Activated CD4-positive, alpha-beta T cell treated with anti-CD3 and anti-CD28 coated beads, Interleukin-10, Interleukin-2, amounts not matched to agents 100 ng/mL and 50 ng/mL, durations not matched to agents 16 hours and 8 hours (primary cell): ENCODE measurements at regions not wholly inside any gene's neighbourhood (a gene's known extent, or its start where the extent isn't known, plus 50 kb on each side); places are given as distances from the start of the nearest gene placed in this dataset.
"Not testable (repeated sequence)": the region's sequence is repeated elsewhere in the genome, so short reads cannot be mapped to it uniquely, and the experiment has no call there.

ENCODE experiments used
- DNase-seq: peaks from one replicate; pipeline ENCODE4 v3.0.0-alpha.2; 2020

DNA sequence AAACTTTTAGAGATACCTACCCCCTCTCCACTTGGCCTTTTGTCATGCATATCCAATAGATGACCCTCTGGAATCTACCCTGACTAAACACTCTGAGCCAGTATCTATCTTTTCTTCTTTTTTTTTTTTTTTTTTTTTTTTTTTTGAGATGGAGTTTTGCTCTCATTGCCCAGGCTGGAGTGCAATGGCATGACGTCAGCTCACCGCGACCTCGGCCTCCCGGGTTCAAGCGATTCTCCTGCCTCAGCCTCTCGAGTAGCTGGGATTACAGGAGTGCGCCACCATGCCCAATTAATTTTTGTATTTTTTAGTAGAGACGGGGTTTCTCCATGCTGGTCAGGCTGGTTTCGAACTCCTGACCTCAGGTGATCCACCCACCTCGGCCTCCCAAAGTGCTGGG, 50.8 kb upstream of the GRIN2B start:
- not testable (repeated sequence) for DNase-seq

DNA sequence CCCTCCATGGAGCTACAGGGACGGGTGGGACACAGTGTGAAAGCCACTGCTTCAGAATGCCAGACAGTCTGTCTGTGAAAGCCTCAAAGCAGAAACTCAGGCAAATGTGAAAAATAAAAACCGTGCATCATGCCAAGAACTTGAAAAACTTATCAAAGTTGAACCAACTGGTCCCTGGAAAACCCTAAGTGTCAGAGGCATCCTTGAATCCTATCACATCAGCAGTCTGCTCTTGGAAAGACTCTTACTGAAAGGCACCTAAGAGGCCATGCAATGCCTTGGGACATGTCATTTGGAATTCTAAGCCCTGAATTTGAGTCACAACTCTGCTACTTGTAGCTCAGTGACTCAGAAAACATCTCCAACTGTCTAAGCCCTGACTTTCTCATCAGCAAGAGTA, 62.4 kb upstream of the GRIN2B start:
- DNase-seq = no peak

GRCh38 chr12:14048941-14049545, 67.6 kb upstream of the GRIN2B start:
- DNase-seq = no peak

- no peak for DNase-seq
These were observed 76.5 kb upstream of the GRIN2B start for GRCh38 chr12:14057895-14058294.

DNA sequence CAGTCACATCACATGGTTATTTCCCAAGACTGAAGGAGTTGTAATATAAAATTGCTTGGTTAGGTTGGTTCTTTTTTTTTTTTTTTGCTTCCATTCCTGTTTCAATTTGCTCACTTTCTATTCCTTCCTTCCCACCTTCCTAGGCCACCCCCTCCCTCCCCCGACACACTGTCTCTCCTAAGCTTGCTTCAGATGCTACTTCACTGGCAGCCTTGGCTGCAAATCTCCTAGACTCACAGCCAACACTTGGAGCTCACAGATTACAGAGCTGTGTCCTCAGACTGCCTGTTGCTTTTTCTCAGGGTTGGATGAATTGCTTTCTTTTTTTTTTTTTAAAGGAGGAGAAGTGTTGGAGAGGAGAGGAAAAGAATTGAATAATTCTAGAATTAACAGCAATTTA, 77.3 kb upstream of the GRIN2B start:
- no peak for DNase-seq

GRCh38 chr12:14059548-14059947, 78.1 kb upstream of the GRIN2B start:
- no peak for DNase-seq

DNA sequence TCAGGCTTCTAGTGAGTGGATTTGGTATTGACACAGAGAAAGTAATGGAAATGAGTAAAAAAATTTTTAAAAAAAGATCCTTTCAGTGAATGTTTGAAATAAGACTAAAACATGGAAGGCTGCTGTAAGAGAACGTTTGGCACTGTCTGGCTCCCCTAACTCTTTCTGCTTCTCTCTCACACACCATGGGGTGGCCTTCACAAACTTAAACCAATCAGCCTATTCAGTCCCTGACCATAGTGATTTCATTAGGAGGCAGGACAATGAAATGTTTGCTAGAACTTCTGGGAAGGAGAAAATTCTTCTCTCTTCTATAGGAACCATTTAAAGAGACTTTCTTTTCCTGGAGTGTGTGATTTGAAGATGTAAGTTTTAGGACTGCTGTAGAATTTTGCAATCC, 84.2 kb upstream of the GRIN2B start:
- no peak for DNase-seq

DNA sequence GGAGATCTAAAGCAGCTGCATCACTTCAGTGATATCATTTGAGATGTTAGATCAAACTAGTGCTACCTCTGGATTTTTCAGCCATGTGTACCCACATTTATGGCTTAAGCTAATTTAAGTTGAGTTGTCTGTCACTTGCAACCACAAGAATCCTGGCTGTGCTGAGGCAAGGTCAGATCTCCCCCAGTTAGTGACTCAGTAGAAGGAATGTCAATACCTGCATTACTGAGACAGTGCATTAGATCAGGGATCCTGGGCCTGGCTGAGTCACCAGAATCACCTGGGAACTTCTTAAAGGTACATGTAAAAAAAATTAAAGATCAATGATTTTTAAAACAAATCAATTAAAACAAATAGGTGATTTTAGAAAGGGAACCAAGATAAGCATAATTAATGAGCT, 84.6 kb upstream of the GRIN2B start:
- no peak for DNase-seq

- DNase-seq = no peak
These were observed 87.6 kb upstream of the GRIN2B start for GRCh38 chr12:14068961-14069360.

GRCh38 chr12:14071833-14072232, 90.4 kb upstream of the GRIN2B start:
- DNase-seq = no peak

DNA sequence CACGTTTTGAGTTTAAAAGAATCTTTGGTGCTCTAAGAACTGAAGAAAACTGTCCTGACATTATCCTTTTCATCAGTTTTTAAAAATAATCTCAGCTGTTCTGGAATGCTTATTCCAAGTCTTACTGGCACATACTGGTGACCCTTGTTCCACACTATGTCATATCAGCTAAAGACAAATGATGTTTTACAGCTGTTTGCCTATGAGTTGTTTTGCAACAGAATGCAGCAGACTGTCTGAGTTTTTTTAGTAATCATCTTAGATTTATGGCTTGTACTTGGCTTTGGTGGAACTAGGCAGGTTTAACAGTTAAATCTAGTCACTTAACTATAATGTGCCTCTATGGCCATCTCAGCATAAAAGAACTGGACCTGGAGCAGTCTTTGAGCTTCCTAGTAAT, 91.6 kb upstream of the GRIN2B start:
- no peak for DNase-seq

- no peak for DNase-seq
These were observed 94.5 kb upstream of the GRIN2B start for GRCh38 chr12:14075797-14076393.

- DNase-seq = no peak
These were observed 95.1 kb upstream of the GRIN2B start for GRCh38 chr12:14076538-14076937.

DNA sequence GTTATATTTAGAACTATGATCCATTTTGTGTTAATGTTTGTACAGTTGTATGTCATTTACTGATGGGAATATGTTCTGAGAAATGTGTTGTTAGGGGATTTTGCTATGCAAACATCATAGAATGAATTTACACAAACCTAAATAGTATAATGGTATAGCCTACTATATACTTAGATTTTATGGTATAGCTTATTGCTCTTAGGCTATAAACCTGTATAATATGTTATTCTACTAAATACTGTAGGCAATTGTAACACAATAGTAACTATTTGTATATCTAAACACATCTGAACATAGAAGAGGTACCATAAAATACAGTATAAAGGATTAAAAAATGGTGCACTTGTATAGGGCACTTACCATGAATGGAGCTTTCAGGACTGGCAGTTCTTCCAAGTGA, 105.4 kb upstream of the GRIN2B start:
- DNase-seq = no peak

GRCh38 chr12:14099994-14100393, 118.6 kb upstream of the GRIN2B start:
- DNase-seq = no peak

GRCh38 chr12:14101556-14101955, 120.2 kb upstream of the GRIN2B start:
- not testable (repeated sequence) for DNase-seq

- peak; percentile 9 for DNase-seq
These were observed 129.9 kb upstream of the GRIN2B start for GRCh38 chr12:14111230-14111865.

DNA sequence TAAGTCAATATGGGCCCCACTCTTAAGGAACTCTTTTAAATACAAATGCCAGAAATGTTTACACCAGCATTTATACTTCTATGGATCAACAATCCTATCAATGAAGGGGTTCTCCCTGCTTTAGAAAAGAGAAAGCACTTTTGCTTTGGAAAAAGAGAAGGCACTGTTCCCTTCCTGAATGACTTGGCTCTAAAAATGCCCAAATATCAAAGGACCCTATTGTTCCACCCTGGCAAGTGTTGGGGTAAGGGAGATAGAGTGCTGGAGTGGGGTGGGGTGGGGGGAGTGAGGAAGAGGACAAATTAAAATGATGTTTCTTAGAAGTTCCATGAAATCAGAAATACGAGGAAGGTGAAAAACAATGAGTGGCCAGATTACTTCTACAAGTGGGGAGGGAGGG, 131.6 kb upstream of the GRIN2B start:
- no peak for DNase-seq

GRCh38 chr12:14126692-14127091, 145.3 kb upstream of the GRIN2B start:
- no peak for DNase-seq

- DNase-seq = no peak
These were observed 148.3 kb upstream of the GRIN2B start for GRCh38 chr12:14129611-14130195.

DNA sequence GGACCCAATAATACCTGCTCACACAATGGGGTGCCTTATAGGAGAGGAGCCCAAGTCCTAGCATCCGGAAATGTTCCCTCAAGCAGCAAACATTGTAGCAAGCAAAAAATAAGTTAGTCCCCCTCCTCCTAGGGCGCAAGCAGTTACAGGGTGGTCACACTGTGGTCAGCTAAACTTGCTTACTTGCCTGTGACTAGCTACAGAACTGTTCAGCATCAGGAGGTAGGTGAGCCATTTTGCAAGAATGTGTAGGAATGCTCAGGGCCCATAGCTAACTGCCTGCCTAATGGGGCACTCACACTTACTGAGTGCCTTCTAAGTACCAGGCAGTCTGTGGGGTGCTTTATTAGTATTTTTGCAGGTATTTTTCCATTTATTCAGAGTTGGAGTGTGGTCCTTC, 154.6 kb upstream of the GRIN2B start:
- DNase-seq = no peak

GRCh38 chr12:14138495-14138894, 157.1 kb upstream of the GRIN2B start:
- DNase-seq = no peak

- DNase-seq = no peak
These were observed 167.3 kb upstream of the GRIN2B start for GRCh38 chr12:14148489-14149270.

DNA sequence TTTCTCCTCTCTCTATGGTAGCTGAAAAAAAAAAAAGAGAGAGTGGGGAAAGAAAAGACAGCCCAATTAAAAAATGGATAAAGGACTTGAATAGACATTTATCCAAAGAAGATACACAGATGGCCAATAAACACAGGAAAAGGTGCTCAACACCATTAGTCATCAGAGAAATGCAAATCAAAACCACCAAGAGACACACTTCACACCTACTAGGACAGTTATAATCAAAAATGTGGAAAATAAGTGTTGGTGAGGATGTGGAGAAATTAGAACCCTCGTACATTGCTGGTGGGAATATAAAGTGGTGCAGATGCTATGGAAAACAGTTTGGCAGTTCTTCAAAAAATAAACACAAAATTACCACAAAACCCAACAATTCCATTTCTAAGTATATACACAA, 172.4 kb upstream of the GRIN2B start:
- no peak for DNase-seq
